Transverse colon (tissue), 3 donors: ENCODE measurements at regions not wholly inside any gene's neighbourhood (a gene's known extent, or its start where the extent isn't known, plus 50 kb on each side); places are given as distances from the start of the nearest gene placed in this dataset.

Experiments used
- CTCF ChIP-seq, 5 experiments: fragments of 200-600 bp in 3 of 5; fragments of 450-650 bp in 2 of 5; sonication (generic) in 3 of 5; IDR thresholded peaks; 1 replicate in 2 of 5; 2 replicates in 3 of 5; pipeline ENCODE4 v1.5.1; 2016 to 2017; ENCODE audit warnings: antibody characterized with exemption in 5 of 5, inconsistent platforms in 3 of 5, mild to moderate bottlenecking in 2 of 5, moderate library complexity in 1 of 5
- POLR2A ChIP-seq: fragments of 450-650 bp; IDR thresholded peaks from one replicate; pipeline ENCODE4 v1.6.1; 2016; ENCODE audit warnings: antibody characterized with exemption, mild to moderate bottlenecking, moderate library complexity

- no peak for TF ChIP-seq POLR2A
- TF ChIP-seq CTCF (IDR thresholded peaks at IDR 0.05): no peak
Observed at GRCh38 chr13:83151308-83151660, 731.0 kb downstream of the SLITRK1 start.
